ENCODE measurements at regions not wholly inside any gene's neighbourhood (a gene's known extent, or its start where the extent isn't known, plus 50 kb on each side); places are given as distances from the start of the nearest gene placed in this dataset.

DNA sequence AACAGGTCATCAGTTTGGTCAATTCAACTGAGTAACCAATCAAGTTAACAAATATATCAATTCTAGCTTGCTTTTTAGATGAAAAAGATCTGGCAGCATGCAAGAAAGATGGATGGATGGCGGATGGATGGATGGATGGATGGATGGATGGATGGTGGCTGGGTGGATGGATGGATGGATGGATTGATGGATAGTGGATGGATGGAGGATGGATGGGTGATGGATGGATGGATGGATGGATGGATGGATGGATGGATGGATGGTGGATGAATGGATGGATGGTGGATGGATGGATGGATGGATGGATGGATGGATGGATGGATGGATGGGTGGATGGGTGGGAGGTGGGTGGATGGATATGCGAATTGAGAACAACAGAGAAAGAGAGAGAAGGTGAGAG is 303.7 kb upstream of the IGF1R start:
- TF ChIP-seq CTCF (IDR thresholded peaks at IDR 0.05 in 2 of 3, conservative IDR thresholded peaks at IDR 0.05 in 1 of 3; ENCODE audit: borderline replicate concordance in 1 of 3, insufficient read depth in 1 of 3, low read depth in 2 of 3, low read length in 2 of 3): no peak
- TF ChIP-seq MAX (IDR thresholded peaks at IDR 0.05): no peak
- TF ChIP-seq SRF (IDR thresholded peaks at IDR 0.05; ENCODE audit: low read depth): no peak
- TF ChIP-seq, protein P1, sequence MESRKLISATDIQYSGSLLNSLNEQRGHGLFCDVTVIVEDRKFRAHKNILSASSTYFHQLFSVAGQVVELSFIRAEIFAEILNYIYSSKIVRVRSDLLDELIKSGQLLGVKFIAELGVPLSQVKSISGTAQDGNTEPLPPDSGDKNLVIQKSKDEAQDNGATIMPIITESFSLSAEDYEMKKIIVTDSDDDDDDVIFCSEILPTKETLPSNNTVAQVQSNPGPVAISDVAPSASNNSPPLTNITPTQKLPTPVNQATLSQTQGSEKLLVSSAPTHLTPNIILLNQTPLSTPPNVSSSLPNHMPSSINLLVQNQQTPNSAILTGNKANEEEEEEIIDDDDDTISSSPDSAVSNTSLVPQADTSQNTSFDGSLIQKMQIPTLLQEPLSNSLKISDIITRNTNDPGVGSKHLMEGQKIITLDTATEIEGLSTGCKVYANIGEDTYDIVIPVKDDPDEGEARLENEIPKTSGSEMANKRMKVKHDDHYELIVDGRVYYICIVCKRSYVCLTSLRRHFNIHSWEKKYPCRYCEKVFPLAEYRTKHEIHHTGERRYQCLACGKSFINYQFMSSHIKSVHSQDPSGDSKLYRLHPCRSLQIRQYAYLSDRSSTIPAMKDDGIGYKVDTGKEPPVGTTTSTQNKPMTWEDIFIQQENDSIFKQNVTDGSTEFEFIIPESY (IDR thresholded peaks at IDR 0.05; ENCODE audit: extremely low read depth, insufficient replicate concordance, low read length): no peak
- TF ChIP-seq POLR2A (IDR thresholded peaks at IDR 0.05; ENCODE audit: borderline replicate concordance, extremely low read depth, insufficient read depth, insufficient read length): no peak
- TF ChIP-seq ELF1 (IDR thresholded peaks at IDR 0.05; ENCODE audit: borderline replicate concordance, low read depth): no peak
- no peak for TF ChIP-seq EZH2phosphoT487 (IDR thresholded peaks at IDR 0.05; ENCODE audit: borderline replicate concordance)
- no peak for TF ChIP-seq ATF3 (IDR thresholded peaks at IDR 0.05)
- no peak for TF ChIP-seq POLR2AphosphoS5 (IDR thresholded peaks at IDR 0.05; ENCODE audit: low read depth, low read length)
- TF ChIP-seq JUND (IDR thresholded peaks at IDR 0.05): no peak
- no peak for TF ChIP-seq SIN3A (IDR thresholded peaks at IDR 0.05; ENCODE audit: low read depth)
